Heart left ventricle (tissue), 13 donors: ENCODE measurements at regions not wholly inside any gene's neighbourhood (a gene's known extent, or its start where the extent isn't known, plus 50 kb on each side); places are given as distances from the start of the nearest gene placed in this dataset.

ENCODE experiments used
- CTCF ChIP-seq, 12 donors: fragments of 200-600 bp; sonication (generic) in 4 of 12; IDR thresholded peaks; one replicate each; pipeline versions ENCODE4 v1.5.0 to v1.8.0; 2018 to 2022; ENCODE audit warnings: antibody characterized with exemption in 12 of 12, mild to moderate bottlenecking in 5 of 12
- POLR2A ChIP-seq, 2 donors: fragments of 450-650 bp; IDR thresholded peaks; one replicate each; pipeline ENCODE4 v1.6.1; 2017; ENCODE audit warnings: antibody characterized with exemption in 2 of 2, mild to moderate bottlenecking in 2 of 2, moderate library complexity in 2 of 2
- donor health status: ischemic (EF 13 %, LVEDD 7.1; RV severe dilation, severe dysfunction).
- donor health status: DM: no; HTN: yes; CAD: no.
- donor health status: DM: no; HTN: no; CAD: no.
- donor health status: ischemic (EF 25% LVEDD 6.9; RV normal size, moderate dysfunction).
- donor health status: ischemic (EF 25% LVEDD 5.7; RV mildly dilated, moderate dysfunction).
- donor health status: ischemic (EF 35%, LVEDD 5.7; RV mildly dilated, moderate dysfunction).
- donor health status: nonischemic (EF 11% LVEDD 7.7; RV severe dilation, severe dysfunction).
- donor health status: DM: yes; HTN: yes; CAD: no.
- donor health status: PGD.
- donor health status: ischemic (EF 29% LVEDD 5.4; RV normal size, mild dysfunction).
- donor health status: nonischemic (EF 23%, LVEDD 6.1; RV moderate dilation, normal function).

- TF ChIP-seq CTCF (IDR thresholded peaks at IDR 0.05) (no peak), POLR2A (IDR thresholded peaks at IDR 0.05) (no peak)
Observed at GRCh38 chr6:105902401-105903031, 183.6 kb upstream of the PRDM1 start.
